Astrocyte (in vitro differentiated cells and primary cell): ENCODE measurements at regions not wholly inside any gene's neighbourhood (a gene's known extent, or its start where the extent isn't known, plus 50 kb on each side); places are given as distances from the start of the nearest gene placed in this dataset.

Experiments
- CTCF ChIP-seq: IDR thresholded peaks from 2 replicates; pipeline ENCODE4 v1.5.1; 2011; ENCODE audit warnings: low read depth, mild to moderate bottlenecking, inconsistent platforms, low read length, moderate library complexity; ENCODE audit not compliant: insufficient read depth
- EZH2 ChIP-seq: IDR thresholded peaks from 2 replicates; pipeline ENCODE4 v1.6.1; 2012; ENCODE audit warnings: mild to moderate bottlenecking, low read length, inconsistent platforms; ENCODE audit not compliant: insufficient read depth

GRCh38 chrX:18101087-18101486 is 119.6 kb downstream of the BEND2 start:
- no peak for TF ChIP-seq CTCF
- no peak for TF ChIP-seq EZH2
